GM18502 (cell line): ENCODE measurements at regions not wholly inside any gene's neighbourhood (a gene's known extent, or its start where the extent isn't known, plus 50 kb on each side); places are given as distances from the start of the nearest gene placed in this dataset.

Source experiments
- ATAC-seq: cut with Tn5 transposase; IDR thresholded peaks from one replicate; pipeline ENCODE4 v1.9.1; 2021; ENCODE audit warnings: mild to moderate bottlenecking; ENCODE audit not compliant: unreplicated experiment, poor library complexity

DNA sequence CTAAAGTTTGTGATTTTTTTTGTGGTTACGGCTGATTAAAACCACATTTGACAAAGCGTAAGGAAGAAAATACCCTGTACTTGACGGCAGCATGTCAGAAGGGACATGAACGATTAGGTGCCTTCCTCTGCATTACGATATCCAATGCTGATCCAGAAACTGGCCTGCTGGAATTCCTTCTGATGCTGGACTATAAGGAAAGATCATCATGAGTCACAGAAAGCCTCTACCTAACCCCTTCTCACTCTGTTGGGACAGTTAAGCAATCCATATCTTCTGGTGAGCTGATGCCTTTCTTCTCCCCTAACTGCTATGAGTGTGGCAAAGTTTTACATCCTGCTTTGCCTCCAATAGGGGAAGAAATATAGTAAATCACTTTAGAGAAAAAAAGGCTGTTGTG lies 78.4 kb upstream of the PAPPA start:
- no peak for ATAC-seq

- ATAC-seq = no peak
These were observed 75.0 kb upstream of the PAPPA start for GRCh38 chr9:116078640-116079039.

- ATAC-seq = no peak
These were observed 73.0 kb upstream of the PAPPA start for GRCh38 chr9:116080561-116080960.

DNA sequence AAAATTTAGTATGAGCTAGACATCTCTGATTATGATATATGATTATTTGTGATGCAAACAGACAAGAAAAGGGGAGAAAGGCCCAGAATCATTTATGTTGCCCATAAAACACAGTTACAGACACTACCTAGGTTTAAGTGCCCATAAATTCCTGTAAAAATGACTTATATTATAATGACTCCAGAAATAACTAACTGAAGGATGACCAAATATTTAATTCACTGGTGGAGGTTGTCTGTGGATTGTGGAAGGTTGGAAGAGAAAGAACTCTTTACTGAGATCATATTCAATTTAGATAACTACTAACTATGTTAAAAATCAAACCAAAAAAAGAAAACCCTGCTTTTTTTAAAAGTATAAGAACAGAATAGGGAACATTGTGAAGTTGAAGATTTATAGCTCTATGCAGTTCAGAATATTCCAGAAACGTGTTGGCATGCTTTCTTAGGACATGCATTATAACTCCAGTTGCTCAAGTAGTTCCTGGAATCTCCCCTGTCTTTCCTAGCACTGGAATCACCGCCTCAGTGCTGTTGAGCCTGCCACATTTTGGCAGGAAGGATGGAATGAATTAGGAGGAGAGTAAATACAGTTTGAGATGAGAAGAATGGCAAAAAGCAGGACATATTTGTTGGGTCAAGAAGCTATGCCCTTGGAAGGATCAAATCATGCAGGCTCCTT lies 72.0 kb upstream of the PAPPA start:
- ATAC-seq = no peak

DNA sequence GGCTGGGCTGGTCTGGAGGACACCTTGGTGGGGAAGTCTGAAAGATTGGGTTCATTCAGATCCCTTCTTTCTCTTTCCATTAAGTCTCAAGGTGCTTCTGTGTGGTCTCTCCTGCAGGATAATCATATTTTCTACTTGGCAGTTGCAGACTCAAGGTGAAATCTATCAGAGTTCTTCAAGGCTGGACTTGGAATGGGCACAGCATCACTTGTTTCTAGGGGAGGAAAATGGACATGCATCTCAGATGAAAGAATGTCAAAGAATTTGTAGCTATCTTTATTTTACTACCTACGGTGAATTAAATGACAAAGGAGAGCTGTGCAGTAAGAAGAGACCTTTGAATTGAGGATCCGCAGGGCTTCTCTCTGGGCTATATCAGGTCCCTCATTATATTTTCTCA lies 69.8 kb upstream of the PAPPA start:
- ATAC-seq = no peak

GRCh38 chr9:116084497-116084896 lies 69.1 kb upstream of the PAPPA start:
- no peak for ATAC-seq

GRCh38 chr9:116087246-116087645 lies 66.3 kb upstream of the PAPPA start:
- no peak for ATAC-seq

DNA sequence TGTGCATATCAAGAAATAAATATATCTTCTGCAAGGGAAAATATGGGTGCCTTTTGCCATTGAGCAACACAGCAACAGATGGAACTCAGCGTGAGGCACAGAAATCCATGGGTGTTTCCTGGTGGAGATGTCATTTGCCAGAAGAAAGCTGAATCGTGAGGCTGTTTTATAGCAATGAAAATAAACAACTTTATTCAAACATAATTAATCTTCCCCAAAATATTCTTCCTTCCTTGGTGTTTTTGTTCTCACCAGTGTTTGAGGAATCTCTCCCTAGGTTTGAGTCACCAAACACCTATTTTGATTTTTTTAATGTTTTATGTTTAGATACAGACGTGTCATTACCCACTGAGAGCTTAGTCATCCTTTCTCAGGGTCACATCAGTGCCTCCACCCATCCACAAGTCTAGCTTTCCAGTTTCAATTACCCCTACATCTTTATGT lies 65.8 kb upstream of the PAPPA start:
- no peak for ATAC-seq

DNA sequence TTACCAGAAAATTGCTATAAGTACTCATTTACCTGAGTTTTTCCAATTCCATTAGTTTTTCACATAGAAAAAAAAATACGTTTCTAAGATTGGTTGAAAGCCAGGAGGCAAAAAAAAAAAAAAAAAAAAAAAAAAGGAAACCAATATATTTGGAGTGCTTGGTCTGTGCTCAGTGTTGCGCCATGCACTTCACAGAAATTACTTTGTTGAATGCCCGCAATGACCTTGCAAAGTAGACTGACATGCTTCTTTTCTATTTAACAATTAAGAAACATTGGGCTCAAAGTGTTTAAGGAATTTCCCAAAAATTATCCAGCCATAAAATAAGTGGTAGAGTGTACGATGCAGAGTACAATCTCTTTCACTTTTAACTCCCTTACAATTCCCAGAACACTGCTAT lies 65.2 kb upstream of the PAPPA start:
- ATAC-seq = no peak

DNA sequence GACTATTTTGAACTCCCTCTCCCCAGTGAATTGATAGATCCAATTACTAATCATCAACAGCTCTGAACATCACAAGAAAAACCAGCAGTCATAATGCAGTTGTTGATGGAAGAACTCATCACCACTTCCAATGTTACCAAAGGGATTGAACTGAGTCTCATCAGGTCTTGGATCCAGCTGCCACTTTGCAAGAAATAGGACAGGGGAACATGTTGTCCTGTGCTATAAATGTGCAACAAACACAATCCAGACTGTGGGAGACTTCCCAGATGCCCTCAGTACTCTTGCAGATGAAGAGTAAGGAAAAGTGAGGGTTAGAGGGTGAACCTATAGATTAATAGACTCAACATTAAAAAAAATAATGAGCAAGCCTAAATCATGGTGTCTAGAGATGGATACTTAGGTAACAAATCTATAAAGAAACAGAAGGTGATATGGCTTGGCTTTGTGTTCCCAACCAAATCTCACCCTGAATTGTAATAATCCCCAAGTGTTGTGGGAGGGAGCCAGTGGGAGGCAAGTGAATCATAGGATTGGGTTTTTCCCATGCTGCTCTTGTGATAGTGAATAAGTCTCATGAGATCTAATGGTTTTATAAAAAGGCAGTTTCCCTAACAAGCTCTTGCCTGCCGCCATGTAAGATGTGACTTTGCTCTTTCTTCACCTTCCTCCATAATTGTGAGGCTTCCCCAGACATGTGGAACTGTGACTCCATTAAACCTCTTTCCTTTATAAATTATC lies 63.4 kb upstream of the PAPPA start:
- no peak for ATAC-seq

GRCh38 chr9:116094846-116095245 lies 58.7 kb upstream of the PAPPA start:
- ATAC-seq = no peak

DNA sequence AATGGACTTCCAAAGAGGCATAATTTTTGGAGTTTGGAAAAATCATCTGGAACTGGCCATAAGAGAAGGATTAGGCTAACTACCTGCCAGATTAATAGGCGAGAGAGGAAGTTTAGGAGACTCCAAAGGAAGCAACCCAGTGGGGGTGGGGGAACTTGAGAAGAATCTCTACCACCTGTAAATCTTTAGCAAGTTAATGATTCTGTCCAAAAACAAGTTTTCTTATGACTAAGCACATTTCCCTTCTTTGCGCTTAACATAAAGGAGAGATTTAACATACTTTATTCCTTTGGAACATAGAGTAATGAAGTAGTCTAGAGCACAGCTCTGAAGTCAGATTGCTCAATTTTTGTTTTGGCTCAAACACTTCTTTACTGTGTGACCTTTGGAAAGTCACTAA lies 58.2 kb upstream of the PAPPA start:
- no peak for ATAC-seq

- no peak for ATAC-seq
These were observed 57.5 kb upstream of the PAPPA start for GRCh38 chr9:116096046-116096445.

GRCh38 chr9:116096853-116097252 lies 56.7 kb upstream of the PAPPA start:
- ATAC-seq = no peak

DNA sequence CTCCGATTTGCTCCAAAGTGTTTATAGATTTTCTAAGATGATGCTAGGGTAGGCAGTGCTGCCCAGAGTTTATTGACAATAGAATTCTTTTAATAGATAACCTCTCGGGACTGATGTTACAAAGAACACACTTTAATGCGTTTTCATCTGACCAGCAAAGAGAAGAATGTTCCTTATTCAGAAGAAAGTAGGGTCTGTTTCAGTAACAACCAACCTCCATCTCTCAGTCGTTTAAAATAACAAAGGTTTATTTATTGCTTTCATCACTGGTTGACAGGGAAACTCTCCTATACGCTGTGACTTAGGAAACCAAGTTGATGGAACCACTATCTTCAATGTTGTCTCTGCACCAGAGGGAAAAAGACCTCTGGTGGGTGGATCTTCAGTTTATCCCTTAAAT lies 55.1 kb upstream of the PAPPA start:
- ATAC-seq = no peak

DNA sequence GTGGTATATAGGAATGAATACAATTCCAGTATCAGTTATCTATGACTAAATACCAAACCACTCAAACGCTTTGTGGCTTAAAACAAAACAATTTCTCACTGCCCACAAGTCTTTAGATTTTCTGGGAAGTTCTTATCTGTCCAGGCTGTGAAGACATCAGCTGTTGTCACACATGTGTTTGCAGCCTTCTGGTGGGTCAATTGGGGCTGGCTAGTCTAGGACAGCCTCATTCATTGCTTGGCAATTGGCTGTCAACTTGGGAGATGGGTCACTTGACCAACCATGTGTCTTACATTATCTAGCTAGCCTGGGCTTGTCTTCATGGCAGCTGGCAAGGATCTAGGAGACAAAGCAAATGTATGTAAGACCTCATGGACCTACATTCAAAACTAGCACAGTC lies 53.8 kb upstream of the PAPPA start:
- no peak for ATAC-seq

DNA sequence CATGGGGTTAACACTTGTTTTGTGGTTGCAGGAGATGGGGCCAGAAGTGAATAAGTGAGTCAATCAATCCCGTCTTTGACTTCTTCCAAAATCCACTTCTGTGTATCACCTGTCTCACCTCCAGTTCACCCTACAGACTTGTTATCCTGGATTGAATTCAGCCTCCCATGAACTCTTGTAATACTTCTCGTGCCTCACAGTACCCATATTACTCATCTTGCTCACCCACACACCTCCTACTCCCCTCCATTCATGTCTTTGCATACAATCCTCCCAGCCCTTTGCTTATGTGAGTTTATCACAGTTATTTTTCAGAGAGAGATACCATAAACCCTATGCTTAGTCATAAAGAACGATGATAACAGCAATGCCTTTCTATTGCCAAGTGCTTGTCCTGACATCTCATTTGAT lies 52.9 kb upstream of the PAPPA start:
- ATAC-seq = no peak

- no peak for ATAC-seq
These were observed 52.1 kb upstream of the PAPPA start for GRCh38 chr9:116101516-116101915.

DNA sequence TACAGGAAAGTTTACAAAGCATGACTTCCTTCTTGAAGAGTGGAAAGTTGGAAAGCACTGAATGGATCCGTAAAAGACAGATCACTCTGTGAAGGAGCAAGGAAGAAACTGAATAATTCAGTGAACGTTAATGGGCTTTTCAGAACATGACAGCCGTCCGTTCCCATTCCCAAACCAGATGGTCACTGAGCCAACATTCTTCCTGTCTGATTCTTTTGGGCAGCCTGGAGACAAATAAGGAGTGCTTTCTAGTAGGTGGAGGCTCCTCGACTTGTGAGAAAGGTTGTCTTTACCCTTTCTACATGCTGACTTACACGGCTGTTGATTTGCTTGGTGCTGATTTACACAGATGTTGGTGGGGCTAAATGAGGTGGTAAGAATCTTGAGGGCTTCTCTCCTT lies 51.0 kb upstream of the PAPPA start:
- no peak for ATAC-seq
